ENCODE measurements at regions not wholly inside any gene's neighbourhood (a gene's known extent, or its start where the extent isn't known, plus 50 kb on each side); places are given as distances from the start of the nearest gene placed in this dataset.

DNA sequence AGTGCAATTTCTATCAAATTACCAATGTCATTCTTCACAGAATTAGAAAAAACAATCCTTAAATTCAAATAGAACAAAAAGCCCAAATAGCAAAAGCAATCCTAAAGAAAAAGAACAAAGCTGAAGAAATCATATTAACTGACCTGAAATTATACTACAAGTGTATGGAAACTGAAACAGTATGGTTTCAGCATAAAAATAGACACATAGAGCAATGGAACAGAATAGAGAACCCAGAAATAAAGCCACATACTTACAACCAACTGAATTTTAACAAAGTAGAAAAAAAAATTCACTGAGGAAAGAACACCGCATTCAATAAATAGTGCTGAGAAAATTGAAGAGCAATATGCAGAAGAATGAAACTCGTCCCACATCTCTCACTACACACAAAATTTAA lies 142.0 kb upstream of the CHRM2 start:
- DNase-seq (ENCODE audit: extremely low spot score) = no peak
- no peaks in the 10 kb centered on the region for H3K9me3 ChIP-seq
- no peaks in the 10 kb centered on the region for H3K4me1 ChIP-seq
- no peak overlapping the region for H3K27ac ChIP-seq (replicated peaks in 1 of 4)
- no peak for TF ChIP-seq EP300 (IDR thresholded peaks at IDR 0.05)
- no peak for TF ChIP-seq POLR2AphosphoS5 (IDR thresholded peaks at IDR 0.05)
- TF ChIP-seq POLR2A (IDR thresholded peaks at IDR 0.05; ENCODE audit: low read depth) = no peak
- TF ChIP-seq, protein P1, sequence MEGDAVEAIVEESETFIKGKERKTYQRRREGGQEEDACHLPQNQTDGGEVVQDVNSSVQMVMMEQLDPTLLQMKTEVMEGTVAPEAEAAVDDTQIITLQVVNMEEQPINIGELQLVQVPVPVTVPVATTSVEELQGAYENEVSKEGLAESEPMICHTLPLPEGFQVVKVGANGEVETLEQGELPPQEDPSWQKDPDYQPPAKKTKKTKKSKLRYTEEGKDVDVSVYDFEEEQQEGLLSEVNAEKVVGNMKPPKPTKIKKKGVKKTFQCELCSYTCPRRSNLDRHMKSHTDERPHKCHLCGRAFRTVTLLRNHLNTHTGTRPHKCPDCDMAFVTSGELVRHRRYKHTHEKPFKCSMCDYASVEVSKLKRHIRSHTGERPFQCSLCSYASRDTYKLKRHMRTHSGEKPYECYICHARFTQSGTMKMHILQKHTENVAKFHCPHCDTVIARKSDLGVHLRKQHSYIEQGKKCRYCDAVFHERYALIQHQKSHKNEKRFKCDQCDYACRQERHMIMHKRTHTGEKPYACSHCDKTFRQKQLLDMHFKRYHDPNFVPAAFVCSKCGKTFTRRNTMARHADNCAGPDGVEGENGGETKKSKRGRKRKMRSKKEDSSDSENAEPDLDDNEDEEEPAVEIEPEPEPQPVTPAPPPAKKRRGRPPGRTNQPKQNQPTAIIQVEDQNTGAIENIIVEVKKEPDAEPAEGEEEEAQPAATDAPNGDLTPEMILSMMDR (IDR thresholded peaks at IDR 0.05) = no peak
- intact Hi-C loops (cut with DNase I) = no loop called here
- H3K27me3 ChIP-seq = no peaks in the 10 kb centered on the region
- WGBS = 84% methylated on average over 2 of the region's 2 CpGs
- no peak overlapping the region for H3K4me3 ChIP-seq
- no peaks in the 10 kb centered on the region for H3K36me3 ChIP-seq

GRCh38 chr7:136717910-136718557 lies 150.4 kb upstream of the CHRM2 start:
- Histone ChIP-seq H3K4me3 (no peak overlapping the region), H3K36me3 (no peaks in the 10 kb centered on the region), H3K9me3 (no peaks in the 10 kb centered on the region), H3K4me1 (no peaks in the 10 kb centered on the region), H3K27ac (replicated peaks in 1 of 4) (no peak overlapping the region), H3K27me3 (no peaks in the 10 kb centered on the region)
- 88% methylated on average over 6 of the region's 6 CpGs for WGBS
- DNase-seq (ENCODE audit: extremely low spot score) = no peak
- intact Hi-C loops (cut with DNase I) = no loop called here
- TF ChIP-seq POLR2AphosphoS5 (IDR thresholded peaks at IDR 0.05) (no peak), POLR2A (IDR thresholded peaks at IDR 0.05; ENCODE audit: low read depth) (no peak), EP300 (IDR thresholded peaks at IDR 0.05) (no peak)
- TF ChIP-seq, protein P1 (IDR thresholded peaks at IDR 0.05) = no peak

GRCh38 chr7:136714062-136714461 lies 154.4 kb upstream of the CHRM2 start:
- Histone ChIP-seq H3K27ac (replicated peaks in 1 of 4) (no peak overlapping the region), H3K27me3 (no peaks in the 10 kb centered on the region), H3K4me3 (no peak overlapping the region), H3K36me3 (no peaks in the 10 kb centered on the region), H3K9me3 (no peaks in the 10 kb centered on the region), H3K4me1 (no peaks in the 10 kb centered on the region)
- intact Hi-C loops (cut with DNase I) = no loop called here
- DNase-seq (ENCODE audit: extremely low spot score) = no peak
- 93% methylated on average over 3 of the region's 3 CpGs for WGBS
- TF ChIP-seq POLR2AphosphoS5 (IDR thresholded peaks at IDR 0.05) = no peak
- TF ChIP-seq EP300 (IDR thresholded peaks at IDR 0.05) = no peak
- TF ChIP-seq, protein P1 (IDR thresholded peaks at IDR 0.05) = no peak
- no peak for TF ChIP-seq POLR2A (IDR thresholded peaks at IDR 0.05; ENCODE audit: low read depth)

- H3K27ac ChIP-seq (replicated peaks in 1 of 4) = no peak overlapping the region
Observed at GRCh38 chr7:136710751-136711150, 157.7 kb upstream of the CHRM2 start.

More at GRCh38 chr7:136710751-136711150, 157.7 kb upstream of the CHRM2 start:
- H3K9me3 ChIP-seq = no peaks in the 10 kb centered on the region
- no peaks in the 10 kb centered on the region for H3K27me3 ChIP-seq
- H3K4me3 ChIP-seq = no peak overlapping the region
- H3K36me3 ChIP-seq = no peaks in the 10 kb centered on the region
- no peaks in the 10 kb centered on the region for H3K4me1 ChIP-seq
- TF ChIP-seq EP300 (IDR thresholded peaks at IDR 0.05) (no peak), POLR2AphosphoS5 (IDR thresholded peaks at IDR 0.05) (no peak), POLR2A (IDR thresholded peaks at IDR 0.05; ENCODE audit: low read depth) (no peak)
- TF ChIP-seq, protein P1 (IDR thresholded peaks at IDR 0.05) = no peak
- intact Hi-C loops (cut with DNase I) = no loop called here
- no peak for DNase-seq (ENCODE audit: extremely low spot score)
